GM12873 (cell line): ENCODE measurements at regions not wholly inside any gene's neighbourhood (a gene's known extent, or its start where the extent isn't known, plus 50 kb on each side); places are given as distances from the start of the nearest gene placed in this dataset.

Source experiments
- CTCF ChIP-seq: IDR thresholded peaks from 2 replicates; pipeline ENCODE4 v1.5.1; 2012; ENCODE audit warnings: low read depth, mild to moderate bottlenecking, moderate library complexity, low read length, control low read depth; ENCODE audit not compliant: insufficient read depth; ENCODE audit errors: missing control alignments

GRCh38 chr3:153072856-153073255 is 89.2 kb upstream of the RAP2B start:
- TF ChIP-seq CTCF = no peak

GRCh38 chr3:153073636-153074035 is 88.4 kb upstream of the RAP2B start:
- TF ChIP-seq CTCF = no peak

GRCh38 chr3:153078826-153079225 is 83.2 kb upstream of the RAP2B start:
- TF ChIP-seq CTCF = no peak

GRCh38 chr3:153079386-153079785 is 82.6 kb upstream of the RAP2B start:
- no peak for TF ChIP-seq CTCF

GRCh38 chr3:153080778-153081240 is 81.2 kb upstream of the RAP2B start:
- no peak for TF ChIP-seq CTCF

- TF ChIP-seq CTCF = no peak
Observed at GRCh38 chr3:153084431-153084830, 77.6 kb upstream of the RAP2B start.

GRCh38 chr3:153087595-153088566 is 74.1 kb upstream of the RAP2B start:
- no peak for TF ChIP-seq CTCF
